Lung (tissue), 11 donors: ENCODE measurements at regions not wholly inside any gene's neighbourhood (a gene's known extent, or its start where the extent isn't known, plus 50 kb on each side); places are given as distances from the start of the nearest gene placed in this dataset.

Source experiments
- ATAC-seq: fragments of 200-7000 bp; cut with Tn5 transposase; one replicate; pipeline ENCODE4 v1.9.1; 2020; ENCODE audit warnings: moderate number of reproducible peaks; ENCODE audit not compliant: insufficient read depth, low FRiP score
- DNase-seq, 3 donors: peaks; one replicate each; pipeline ENCODE4 v3.0.0-alpha.2; 2013 to 2017
- H3K27ac ChIP-seq, 2 donors: one replicate each; pipeline ENCODE4 v1.5.1; 2013; ENCODE audit warnings: mild to moderate bottlenecking in 2 of 2, moderate library complexity in 2 of 2, control low read depth in 1 of 2, inconsistent platforms in 1 of 2, low read depth in 1 of 2, low read length in 1 of 2
- H3K27me3 ChIP-seq, 3 donors: one replicate each; pipeline ENCODE4 v1.5.1; 2013; ENCODE audit warnings: low read length in 2 of 3; ENCODE audit not compliant: control insufficient read depth in 3 of 3, insufficient read depth in 3 of 3
- H3K36me3 ChIP-seq, 4 donors: one replicate each; pipeline ENCODE4 v1.5.1; 2013; ENCODE audit warnings: low read length in 4 of 4, mild to moderate bottlenecking in 1 of 4, moderate library complexity in 1 of 4; ENCODE audit not compliant: control insufficient read depth in 4 of 4, insufficient read depth in 4 of 4
- H3K4me1 ChIP-seq, 5 donors: one replicate each; pipeline ENCODE4 v1.5.1; 2013; ENCODE audit warnings: low read length in 5 of 5, mild to moderate bottlenecking in 2 of 5, moderate library complexity in 1 of 5; ENCODE audit not compliant: control insufficient read depth in 5 of 5, insufficient read depth in 5 of 5
- H3K4me3 ChIP-seq: one replicate; pipeline ENCODE4 v1.5.1; 2013; ENCODE audit warnings: mild to moderate bottlenecking, control low read depth, moderate library complexity
- H3K9ac ChIP-seq, 2 donors: one replicate each; pipeline ENCODE4 v1.5.1; 2013; ENCODE audit warnings: low read length in 2 of 2, control low read depth in 1 of 2; ENCODE audit not compliant: insufficient read depth in 1 of 2
- H3K9me3 ChIP-seq, 4 donors: one replicate each; pipeline ENCODE4 v1.5.1; 2013; ENCODE audit warnings: low read length in 3 of 4, mild to moderate bottlenecking in 1 of 4, moderate library complexity in 1 of 4; ENCODE audit not compliant: control insufficient read depth in 4 of 4, insufficient read depth in 3 of 4
- CTCF ChIP-seq: IDR thresholded peaks from 2 replicates; pipeline ENCODE4 v1.5.1; 2012; ENCODE audit warnings: mild to moderate bottlenecking; ENCODE audit errors: control extremely low read depth, extremely low read depth
- WGBS, 2 donors: extraction: QIAGEN DNeasy Blood & Tissue Kit; methylation state at CpG; one replicate each; pipeline ENCODE4 v1.1.7; 2013; 5-methylcytosine and 5-hydroxymethylcytosine counted together
- donor health status: control.
- donor health status: control.
- donor health status: Bipolar disorder and iron deficiency.
- donor health status: healthy.
- donor health status: DM: yes; HTN: yes; CAD: no.

GRCh38 chr1:99424087-99424486 lies 159.8 kb downstream of the PLPPR4 start:
- H3K9ac ChIP-seq = no peak overlapping the region
- peaks cover 0 to 3% (median 0%) of the 10 kb centered on the region in 4 donors for H3K9me3 ChIP-seq
- H3K4me1 ChIP-seq = no peaks in the 10 kb centered on the region
- H3K36me3 ChIP-seq = no peaks in the 10 kb centered on the region
- no peak overlapping the region for H3K4me3 ChIP-seq
- no peak overlapping the region for H3K27ac ChIP-seq
- WGBS, 2 donors = 78 to 85% methylated on average over 3 of the region's 3 CpGs
- TF ChIP-seq CTCF = no peak
- DNase-seq (no peak), ATAC-seq (no peak)
- no peaks in the 10 kb centered on the region for H3K27me3 ChIP-seq

DNA sequence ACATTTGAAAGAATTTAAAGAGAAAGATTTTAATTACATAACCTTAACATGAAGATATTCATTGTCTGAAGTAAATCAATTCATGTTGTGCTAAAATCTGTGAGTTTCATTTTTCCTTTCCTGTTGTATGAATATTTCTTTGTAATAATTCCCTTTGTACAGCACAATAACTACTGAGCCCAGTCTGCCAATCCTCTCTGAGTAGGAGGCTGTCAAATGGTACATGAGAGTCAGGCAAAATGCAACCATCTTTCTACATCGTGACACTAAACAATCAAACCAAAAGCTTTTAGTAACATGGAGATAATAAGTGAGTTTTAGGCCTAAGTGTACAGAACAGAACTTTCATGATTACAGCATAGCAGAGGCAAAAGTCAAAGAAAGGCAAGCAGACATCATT lies 165.5 kb downstream of the PLPPR4 start:
- H3K9ac ChIP-seq = no peak overlapping the region
- no peaks in the 10 kb centered on the region for H3K27me3 ChIP-seq
- WGBS, 2 donors = 89 to 92% methylated on average over 1 of the region's 1 CpG
- no peak overlapping the region for H3K27ac ChIP-seq
- TF ChIP-seq CTCF = no peak
- H3K4me3 ChIP-seq = no peak overlapping the region
- DNase-seq = no peak
- ATAC-seq = no peak
- H3K4me1 ChIP-seq = peaks cover 0 to 12% (median 0%) of the 10 kb centered on the region in 5 donors
- H3K36me3 ChIP-seq = no peaks in the 10 kb centered on the region
- H3K9me3 ChIP-seq = no peaks in the 10 kb centered on the region

DNA sequence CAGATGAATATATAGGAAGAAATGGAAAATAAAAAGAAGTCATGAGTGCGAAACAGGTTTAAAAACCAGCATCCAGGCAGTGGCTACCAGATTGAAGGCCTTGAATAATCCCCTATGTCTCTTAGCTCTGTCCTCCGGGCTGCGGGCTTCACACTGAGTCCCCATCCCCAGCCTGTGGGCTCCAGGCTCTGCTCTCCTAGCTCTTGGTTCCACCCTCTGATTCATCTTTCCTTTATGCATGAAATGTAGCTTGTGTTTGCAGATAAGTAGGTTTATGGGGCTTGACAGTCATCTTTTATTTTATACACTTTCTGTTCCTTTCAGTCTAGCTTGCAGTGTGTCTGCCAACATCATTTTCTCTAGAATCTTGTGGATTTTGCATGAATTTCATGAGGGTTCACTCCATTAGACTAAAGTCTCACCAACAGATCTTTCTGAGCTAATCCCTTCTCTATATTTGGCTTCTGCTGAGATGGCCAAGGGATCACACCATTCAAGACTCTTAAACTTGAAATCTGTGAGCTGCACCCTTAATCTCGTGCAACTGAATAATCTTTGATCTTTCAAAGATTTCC lies 174.5 kb downstream of the PLPPR4 start:
- Histone ChIP-seq H3K9ac (no peak overlapping the region), H3K4me3 (no peak overlapping the region), H3K27me3 (no peaks in the 10 kb centered on the region), H3K36me3 (no peaks in the 10 kb centered on the region), H3K4me1 (peaks cover 0 to 3% (median 0%) of the 10 kb centered on the region in 5 donors), H3K9me3 (no peaks in the 10 kb centered on the region), H3K27ac (no peak overlapping the region)
- WGBS, 2 donors = 90 to 91% methylated on average over 4 of the region's 4 CpGs
- no peak for TF ChIP-seq CTCF
- DNase-seq (no peak), ATAC-seq (no peak)

- H3K27ac ChIP-seq = no peak overlapping the region
- 87 to 96% methylated on average over 3 of the region's 3 CpGs for WGBS, 2 donors
- H3K4me1 ChIP-seq = peaks cover 0 to 3% (median 0%) of the 10 kb centered on the region in 5 donors
- H3K27me3 ChIP-seq = no peaks in the 10 kb centered on the region
- H3K9ac ChIP-seq = no peak overlapping the region
- TF ChIP-seq CTCF = no peak
- H3K9me3 ChIP-seq = no peaks in the 10 kb centered on the region
- peak in 1 of 3 donors; percentile 16 for DNase-seq
- no peak for ATAC-seq
- H3K4me3 ChIP-seq = no peak overlapping the region
- H3K36me3 ChIP-seq = no peaks in the 10 kb centered on the region
Observed at GRCh38 chr1:99439433-99440075, 175.3 kb downstream of the PLPPR4 start.
